Glomerular visceral epithelial cell (primary cell): ENCODE measurements at regions not wholly inside any gene's neighbourhood (a gene's known extent, or its start where the extent isn't known, plus 50 kb on each side); places are given as distances from the start of the nearest gene placed in this dataset.
"Not testable (repeated sequence)": the region's sequence is repeated elsewhere in the genome, so short reads cannot be mapped to it uniquely, and the experiment has no call there.

Experiments used
- DNase-seq: peaks from one replicate; pipeline ENCODE4 v3.0.0-alpha.2; 2016; ENCODE audit errors: extremely low spot score

DNA sequence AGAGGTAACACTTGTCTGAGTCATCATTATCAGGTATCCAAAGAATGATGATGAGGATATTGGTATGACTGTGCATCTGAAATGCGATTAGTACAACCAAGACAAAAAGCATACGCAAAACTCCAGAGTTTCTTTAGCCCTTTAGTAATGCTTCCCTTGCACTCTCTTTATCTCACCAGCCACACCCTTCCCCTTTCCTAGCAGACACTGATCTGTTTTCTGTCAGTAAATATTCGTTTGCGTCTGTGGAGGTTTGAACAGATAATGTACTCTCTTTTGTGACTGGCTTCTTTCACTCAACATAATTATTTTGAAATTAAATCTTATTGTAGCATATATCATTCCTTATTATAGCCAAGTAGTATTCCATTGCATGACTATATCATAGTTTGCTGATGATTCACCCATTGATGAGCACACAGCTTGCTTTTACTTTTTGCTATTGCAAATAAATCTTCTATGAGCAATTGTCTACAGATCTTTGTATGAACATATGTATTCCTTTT lies 775.7 kb downstream of the SLC6A15 start:
- DNase-seq, result no peak

DNA sequence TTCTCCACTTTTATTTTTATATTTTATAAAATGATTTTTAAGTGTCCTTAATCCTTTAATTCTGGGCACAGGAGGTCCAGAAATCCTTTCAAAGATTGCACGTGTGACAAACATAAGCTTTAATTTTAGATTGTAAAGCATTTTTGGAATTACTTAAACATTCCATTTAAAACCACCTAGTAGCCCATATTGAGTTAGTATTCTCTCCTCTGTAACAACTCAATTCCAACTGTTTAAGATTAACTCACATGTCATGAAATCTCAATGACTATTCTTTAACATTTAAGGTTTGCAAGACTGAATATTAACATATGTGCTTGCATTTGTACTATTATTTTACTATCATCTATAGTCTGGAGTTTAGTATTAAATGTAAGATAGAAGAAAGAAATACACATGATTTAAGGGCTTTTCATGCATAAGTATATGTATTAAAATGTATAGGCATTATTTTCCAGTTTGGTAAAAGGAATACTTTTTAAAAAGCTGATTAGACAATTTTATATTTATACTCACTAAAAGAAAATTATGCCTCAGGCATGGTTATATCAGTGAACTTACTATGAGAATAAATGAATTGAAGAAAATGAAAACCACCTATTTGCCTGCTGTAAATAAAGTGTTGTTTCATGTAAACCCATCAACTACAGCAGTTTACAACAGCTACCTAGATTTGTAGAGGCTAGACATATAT lies 776.9 kb downstream of the SLC6A15 start:
- no peak for DNase-seq

DNA sequence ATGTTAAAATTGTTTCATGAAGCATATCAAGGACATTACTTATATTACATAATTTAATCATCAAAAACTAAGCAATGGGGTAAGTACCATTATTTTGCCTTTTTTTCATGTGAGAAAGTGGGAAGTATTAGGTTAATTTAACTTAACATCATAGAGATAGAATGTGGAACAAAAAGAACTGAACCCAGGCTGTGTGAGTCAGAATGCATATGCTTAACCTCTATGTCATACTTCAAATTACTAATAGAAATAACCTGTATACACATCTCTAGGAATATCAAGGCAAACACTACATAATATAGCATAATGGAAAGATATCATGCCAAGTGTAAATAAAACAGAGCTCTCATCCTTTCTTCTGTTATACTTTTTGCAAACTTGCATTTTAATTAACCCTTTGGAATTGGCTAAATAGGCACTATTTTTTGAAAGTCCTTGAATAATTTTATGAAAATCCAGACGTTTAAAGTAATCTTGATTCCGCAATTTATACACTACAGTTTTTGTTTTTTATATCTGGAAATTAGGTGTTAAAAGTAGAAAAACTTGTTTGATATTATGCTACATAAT lies 777.7 kb downstream of the SLC6A15 start:
- DNase-seq, result no peak

DNA sequence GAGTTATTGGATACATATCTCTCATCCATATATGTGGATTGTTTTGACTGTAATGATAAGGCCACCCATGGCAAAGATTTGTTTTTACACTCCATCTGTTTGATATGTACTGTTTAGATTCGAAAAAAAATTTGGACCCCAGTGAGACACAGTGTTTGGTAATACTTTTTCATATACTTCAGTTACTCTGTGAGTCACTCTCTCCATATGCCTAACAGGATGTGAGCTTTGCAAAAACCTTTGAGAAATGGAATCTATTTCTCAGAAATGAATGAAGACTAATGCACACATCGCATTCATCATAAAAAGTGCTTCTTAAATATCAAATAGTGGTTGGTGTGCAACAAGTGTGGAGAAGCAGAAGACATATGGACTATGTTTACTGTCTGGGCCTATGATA lies 781.5 kb downstream of the SLC6A15 start:
- DNase-seq, result no peak

DNA sequence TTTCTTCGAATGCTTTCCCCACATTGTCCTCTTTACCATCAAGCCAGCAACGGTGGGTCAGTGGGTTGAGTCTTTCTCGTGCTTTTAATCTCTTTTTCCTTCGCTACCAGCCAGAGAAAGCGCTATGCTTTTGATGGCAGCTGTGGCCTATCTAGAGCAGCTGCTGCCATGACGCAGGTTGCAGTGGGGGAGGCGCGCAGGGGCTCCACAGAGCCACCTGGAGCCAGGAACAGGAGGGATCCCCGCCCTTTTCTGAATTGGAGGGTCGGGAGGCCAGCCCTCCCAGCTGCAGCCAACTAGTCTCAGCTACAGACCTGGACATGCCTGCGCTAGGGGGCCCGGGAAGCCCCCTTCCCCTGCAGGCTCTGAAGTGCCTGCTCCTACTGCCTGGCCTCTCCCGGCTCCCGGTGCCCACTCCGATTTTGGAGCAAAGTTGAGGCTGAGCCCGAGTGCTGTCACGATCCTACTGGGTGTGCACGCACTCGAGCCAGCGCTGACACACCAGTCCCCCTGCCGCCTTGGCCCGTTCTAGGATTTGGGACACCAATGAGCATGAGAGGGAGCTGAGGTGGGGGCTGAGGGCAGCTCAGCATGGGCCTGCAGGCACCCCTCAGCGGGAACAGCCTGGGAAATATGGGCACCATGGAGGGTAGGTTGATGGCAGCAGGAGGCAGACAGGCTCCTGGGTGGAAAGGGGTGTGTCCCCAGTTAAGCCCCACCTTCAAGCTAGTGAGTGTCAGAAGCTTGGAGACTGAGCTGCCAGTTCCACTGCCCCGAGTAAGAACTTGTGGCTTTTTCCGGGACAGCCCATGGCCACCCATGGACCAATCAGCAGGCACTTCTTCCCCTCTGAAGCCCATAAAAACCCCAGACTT lies 784.2 kb downstream of the SLC6A15 start:
- DNase-seq, result no peak

DNA sequence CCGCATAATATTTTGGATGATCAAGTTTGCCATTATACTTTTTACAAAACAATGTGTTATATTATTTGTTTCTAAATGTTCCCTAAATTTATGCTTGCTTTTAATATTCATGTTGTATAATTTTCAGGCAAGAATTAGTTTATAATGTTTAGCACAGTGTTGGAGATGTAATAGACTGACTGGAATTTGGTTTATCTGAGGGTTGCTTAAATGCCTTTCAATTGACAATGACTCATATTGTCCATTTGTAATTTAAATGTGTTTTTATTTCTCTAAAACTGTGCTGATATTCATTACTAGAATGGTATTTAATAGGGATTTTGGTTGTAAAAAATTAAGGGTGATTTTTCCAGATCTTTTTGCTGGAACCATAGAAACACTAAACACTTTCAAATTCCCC lies 788.4 kb downstream of the SLC6A15 start:
- no peak for DNase-seq

DNA sequence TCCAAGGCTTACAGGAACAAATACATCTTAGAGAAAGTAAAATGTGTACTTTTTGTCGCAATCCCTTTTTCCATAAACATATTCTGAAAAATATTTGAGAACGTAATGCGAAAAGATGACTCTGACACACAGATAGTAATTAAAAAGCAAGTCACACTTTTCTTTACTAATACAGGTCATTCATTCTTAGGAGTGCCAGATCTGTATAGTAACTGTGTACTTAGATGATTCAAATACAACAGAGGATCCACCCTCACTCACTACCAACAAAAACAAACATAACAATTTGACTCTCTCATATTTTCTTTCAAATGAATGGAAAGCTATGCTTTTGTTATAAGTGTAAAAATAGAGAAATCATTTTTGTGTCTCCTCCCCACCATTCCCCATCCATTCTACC lies 795.4 kb downstream of the SLC6A15 start:
- DNase-seq, result no peak

DNA sequence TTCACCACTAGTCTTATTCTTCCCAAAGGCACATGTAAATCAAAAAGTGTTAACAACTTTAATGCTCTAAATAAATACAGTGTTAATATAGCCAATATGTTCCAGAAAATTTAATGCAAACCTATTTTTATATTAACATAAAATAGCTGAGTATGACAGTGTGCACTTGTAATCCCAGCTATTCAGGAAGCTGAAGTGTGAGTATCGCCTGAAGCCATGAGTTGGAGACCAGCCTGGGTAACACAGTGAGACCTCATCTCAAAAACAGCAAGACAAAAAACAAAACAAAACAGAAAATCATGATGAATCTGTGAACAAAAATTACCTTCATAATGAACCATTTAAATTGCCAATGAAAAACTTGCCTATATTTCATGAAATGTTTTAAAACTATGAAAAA lies 798.9 kb downstream of the SLC6A15 start:
- no peak for DNase-seq

DNA sequence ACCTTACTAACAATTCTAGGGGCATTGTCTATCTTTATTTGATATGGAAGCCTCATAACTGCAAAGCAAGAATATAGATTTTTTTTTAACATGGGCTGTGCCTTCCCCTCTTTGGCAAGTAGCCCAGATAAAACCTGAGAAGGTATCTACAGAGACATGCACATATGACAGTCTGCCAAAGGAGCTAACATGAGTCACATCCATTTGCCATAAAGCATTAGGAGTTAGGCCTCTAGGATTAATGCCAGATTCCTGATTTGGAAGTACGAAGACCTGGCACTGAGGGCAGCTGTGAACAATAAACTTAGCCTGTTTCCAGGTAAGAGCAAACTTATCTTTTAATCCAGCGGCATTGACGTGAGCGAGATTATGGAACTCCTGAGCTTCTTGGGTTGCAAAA lies 808.7 kb downstream of the SLC6A15 start:
- DNase-seq, result not testable (repeated sequence)

DNA sequence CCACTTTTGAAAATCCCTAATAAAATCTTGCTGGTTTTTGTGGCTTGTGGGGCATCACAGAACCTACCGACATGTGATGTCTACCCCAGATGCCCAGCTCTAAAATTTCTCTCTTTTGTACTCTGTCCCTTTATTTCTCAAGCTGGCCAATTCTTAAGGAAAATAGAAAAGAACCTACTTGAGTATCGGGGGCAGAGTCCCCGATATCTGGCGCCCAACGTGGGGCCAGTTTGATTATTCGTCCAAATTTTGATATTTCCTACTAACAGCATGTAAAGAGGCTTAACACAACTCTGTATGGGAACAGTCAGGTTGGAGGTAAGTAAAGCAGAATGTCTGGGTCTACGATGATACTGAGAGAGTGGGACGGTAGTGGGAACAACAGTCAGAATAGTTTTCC lies 810.6 kb downstream of the SLC6A15 start:
- not testable (repeated sequence) for DNase-seq

DNA sequence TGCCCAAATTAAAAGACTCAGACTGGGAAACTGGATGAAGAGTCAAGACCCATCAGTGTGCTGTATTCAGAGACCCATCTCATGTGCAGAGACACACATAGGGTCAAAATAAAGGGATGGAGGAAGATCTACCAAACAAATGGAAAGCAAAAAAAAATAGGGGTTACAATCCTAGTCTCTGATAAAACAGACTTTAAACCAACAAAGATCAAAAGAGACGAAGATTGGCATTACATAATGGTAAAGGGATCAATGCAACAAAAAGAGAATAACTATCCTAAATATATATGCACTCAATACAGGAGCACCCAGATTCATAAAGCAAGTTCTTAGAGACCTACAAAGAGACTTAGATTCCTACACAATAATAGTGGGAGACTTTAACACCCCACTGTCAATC lies 813.0 kb downstream of the SLC6A15 start:
- peak; percentile 44 for DNase-seq

DNA sequence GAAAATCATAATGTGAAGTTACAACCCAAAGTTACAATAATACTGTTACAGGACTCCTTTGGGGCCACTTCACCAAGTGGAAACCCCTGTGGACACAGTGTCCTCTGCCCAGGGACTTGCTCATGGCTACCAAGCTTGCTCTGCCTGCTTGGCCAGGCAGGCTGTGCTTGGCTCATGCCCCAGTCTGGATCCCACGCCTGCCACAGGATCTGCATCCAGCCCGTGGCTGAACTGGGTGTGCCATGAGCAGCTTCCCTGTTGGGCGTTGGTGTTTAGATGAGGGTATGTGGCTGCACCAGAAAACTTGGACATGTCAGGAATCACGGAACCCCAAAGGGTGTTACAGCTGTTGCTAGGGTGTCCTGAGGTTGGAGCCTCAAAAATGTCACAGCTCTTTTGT lies 820.9 kb downstream of the SLC6A15 start:
- no peak for DNase-seq

DNA sequence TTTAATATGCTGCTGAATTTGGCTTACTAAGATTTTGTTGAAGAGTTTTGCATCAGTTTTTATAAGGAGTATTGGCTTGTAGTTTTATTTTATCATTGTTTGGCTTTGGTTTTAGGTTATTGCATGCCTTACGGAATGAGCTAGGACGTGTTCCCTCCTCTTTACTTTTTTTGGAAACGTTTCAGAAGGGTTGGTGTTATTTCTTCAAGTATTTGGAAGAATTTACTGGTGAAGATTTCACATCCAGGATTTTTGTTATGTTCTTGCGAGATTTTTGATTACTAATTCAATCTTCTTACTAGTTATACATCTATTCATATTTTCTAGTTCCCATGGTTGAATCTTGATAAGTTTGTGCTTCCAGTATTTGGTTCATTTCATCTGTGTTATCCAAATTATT lies 823.2 kb downstream of the SLC6A15 start:
- DNase-seq, result no peak

DNA sequence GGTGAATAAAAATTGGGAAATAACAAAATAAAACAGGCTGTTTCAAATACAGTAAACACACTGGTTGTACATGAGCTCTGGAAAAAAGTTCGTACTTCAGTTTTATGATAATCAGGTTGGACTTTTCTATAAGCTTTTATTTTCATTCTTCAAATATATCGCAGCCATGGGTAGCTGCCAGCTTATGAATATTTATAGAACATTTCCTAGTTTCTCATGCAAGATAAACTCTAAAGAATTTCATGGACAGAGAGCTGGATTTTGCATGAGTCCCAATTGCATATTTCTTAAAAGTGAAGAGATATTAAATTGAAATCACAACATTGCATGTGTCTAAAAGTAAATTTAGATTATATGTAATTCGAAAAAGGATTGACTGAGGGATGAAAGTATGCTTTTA lies 827.6 kb downstream of the SLC6A15 start:
- DNase-seq, result no peak

DNA sequence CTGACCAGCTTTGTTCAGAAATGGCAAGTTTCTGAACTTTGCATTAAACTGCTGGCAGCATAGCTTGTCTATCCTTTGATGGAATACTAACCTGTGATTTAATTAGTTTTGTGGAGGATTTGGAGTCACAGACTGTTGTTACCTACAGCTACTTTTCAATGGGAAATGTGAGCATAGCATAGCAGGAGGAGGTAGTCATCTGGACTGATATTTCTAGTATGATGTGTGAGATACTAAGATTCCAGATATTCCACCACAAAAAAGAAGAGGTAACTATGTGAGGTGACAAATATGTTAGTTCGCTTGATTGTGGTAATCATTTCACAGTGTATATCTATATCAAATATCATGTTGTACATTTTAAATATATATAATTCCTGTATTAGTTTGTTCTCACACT lies 833.0 kb downstream of the SLC6A15 start:
- no peak for DNase-seq

DNA sequence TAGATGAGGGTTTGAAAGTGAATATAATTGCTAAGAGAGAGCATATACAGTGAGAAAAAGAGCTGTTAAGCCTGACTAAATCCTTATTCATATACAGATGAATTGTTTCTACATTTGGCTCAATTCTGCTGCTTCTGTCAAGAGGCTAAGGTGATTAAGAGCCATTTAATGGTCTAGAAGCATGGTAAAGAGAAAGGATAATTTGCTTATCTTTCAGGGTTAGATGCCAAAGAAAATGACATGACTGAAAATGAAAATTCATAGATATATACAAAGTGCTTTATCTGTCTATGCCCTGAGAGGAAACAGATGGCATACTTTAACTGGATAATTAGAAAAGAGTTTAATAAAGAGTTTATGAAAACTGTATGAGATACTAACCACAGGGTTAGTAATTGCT lies 834.9 kb downstream of the SLC6A15 start:
- no peak for DNase-seq

DNA sequence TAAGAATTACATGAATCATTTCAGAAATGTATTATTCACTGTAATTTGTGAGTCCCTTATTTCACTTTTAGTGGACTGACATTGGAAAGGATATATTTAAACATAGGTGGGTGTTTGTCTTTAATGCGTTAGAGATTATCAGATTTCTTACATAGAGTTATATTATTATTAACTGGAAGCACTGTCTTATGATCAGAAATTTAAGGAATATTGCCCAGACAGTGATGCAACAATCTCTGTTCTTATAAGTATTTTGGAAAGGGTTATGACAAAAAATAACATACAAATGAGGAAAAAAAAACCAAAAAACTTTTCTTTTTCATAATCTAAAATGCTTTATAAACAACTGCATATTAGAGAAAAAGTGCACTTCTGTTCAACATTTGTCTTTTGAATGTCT lies 836.6 kb downstream of the SLC6A15 start:
- no peak for DNase-seq

DNA sequence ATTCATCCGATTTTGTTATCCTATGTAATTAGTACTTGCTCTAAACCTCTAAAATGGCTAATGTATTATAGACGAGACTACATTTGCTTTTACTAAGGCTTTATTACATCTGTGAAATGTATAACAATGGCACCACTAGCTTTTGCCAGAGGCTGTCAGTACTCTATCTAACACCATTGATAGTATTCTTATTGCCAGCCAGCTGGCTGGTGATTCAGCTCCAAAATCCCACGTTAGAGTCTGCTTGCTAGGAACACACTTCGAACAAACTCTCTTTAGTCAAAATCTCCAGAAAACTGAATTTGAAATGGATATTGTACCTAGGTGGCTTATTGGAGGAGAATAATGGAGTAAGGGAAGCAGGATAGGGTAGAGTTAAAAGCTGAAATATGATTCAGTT lies 839.2 kb downstream of the SLC6A15 start:
- no peak for DNase-seq

DNA sequence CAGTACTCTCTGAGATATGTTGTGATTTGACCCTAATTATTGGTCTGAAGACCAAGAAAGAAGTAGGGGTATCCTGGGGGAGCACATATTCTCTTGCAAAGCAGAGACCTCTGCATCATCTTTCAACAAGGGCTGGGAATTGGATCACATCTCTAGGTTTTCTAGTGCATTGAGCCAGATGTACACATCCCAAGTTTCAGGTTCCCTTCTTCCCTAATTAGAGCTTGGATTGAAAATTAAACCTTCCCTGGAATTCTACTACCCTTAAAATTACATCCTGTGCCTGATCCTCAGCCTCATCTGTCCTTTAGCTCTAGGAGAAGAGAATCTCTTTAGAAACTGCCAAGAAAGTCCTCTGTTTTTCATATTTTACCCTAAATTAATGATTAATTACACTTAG lies 839.6 kb downstream of the SLC6A15 start:
- no peak for DNase-seq

DNA sequence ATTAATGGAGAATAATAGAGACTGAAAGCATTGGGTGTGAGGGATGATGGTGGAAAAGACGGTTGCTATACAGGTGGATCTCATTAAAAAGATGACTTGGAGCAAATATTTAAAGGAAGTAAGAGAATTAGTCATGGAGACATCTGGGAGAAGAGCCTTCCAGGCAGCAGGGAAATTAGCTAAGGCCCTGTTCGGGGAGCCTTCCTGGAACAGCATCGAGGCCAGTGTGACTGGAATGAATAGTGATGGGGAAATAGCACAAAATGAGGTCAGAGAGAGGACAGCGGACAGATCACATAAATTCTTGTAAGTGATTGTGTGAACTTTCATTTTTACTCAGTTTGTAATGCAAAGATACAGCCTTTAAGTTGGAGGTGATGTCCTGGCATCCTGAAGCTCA lies 842.3 kb downstream of the SLC6A15 start:
- DNase-seq, result no peak

DNA sequence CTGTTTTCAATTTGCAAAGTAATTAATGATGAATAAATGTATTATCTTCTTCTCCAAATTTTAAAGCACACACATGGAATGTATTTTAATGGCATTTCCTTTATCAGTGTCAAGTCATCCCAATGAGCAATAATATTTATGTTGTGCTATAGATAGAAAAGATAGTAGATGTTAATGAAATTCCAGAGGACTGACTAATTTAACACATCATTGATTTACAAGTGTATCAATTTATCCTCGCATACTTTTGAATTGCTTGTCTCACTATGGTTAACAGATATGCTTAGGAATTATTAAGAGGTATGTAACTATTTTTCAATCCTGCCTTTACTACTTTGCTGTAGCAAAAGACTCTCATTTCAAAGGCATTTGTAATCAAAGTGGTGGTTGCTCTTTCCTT lies 842.9 kb downstream of the SLC6A15 start:
- DNase-seq, result no peak

DNA sequence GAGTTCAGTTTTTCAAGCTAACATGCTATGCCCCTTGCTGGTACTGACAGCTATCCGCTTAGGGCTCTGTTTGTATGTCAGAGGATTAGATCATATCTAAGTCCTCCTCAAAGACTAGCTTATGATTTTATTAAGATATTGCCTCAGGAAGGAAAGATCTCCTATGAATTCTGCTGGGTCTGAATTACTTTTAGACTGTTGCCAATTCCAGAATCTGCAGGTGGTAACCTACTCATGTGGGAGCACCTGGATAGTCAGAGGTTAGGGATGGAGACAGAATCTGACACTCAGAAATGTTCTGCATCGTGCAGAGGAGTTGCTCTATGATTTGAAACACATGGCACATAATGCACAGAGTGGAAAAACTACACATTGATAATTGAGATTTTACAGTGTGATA lies 843.4 kb downstream of the SLC6A15 start:
- DNase-seq, result no peak

DNA sequence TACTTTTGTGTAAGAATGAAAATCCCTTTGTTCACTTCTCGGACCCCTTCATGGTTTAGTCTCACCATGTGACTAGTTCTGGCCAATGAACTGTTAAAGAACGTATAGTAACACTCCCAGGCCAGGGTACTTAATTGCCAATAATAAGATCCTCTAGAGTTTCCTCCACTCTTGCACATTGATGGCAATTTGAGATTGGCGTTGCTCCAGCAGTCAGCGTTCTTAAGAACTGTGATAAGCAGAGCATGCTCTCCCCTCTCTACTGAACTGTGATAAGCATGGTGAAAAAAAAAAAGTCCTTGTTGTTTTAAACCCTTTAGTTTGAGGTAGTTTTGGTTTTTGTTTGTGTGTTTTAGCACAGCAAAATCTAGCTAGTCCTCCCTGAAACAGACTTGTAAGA lies 854.5 kb downstream of the SLC6A15 start:
- no peak for DNase-seq
